ENCODE measurements at regions not wholly inside any gene's neighbourhood (a gene's known extent, or its start where the extent isn't known, plus 50 kb on each side); places are given as distances from the start of the nearest gene placed in this dataset.

GRCh38 chr18:65288908-65289307, 461.9 kb upstream of the CDH7 start:
- TF ChIP-seq POLR2A (IDR thresholded peaks at IDR 0.05) (no peak), POLR2AphosphoS5 (IDR thresholded peaks at IDR 0.05) (no peak)
